AG10803 (cell line): ENCODE measurements at regions not wholly inside any gene's neighbourhood (a gene's known extent, or its start where the extent isn't known, plus 50 kb on each side); places are given as distances from the start of the nearest gene placed in this dataset.

Source experiments
- DNase-seq: peaks from one replicate; pipeline ENCODE4 v3.0.0; 2010; ENCODE audit warnings: low read depth
- H3K4me3 ChIP-seq: 2 replicates; pipeline ENCODE4 v1.5.1; 2011; ENCODE audit warnings: mild to moderate bottlenecking, low read length, control low read depth
- CTCF ChIP-seq: conservative IDR thresholded peaks from 2 replicates; pipeline ENCODE4 v1.5.1; 2011; ENCODE audit warnings: mild to moderate bottlenecking, low read length, control low read depth, inconsistent platforms

GRCh38 chr6:90432937-90433336, 136.3 kb upstream of the BACH2 start:
- no peak overlapping the region for H3K4me3 ChIP-seq
- no peak for DNase-seq
- no peak for TF ChIP-seq CTCF

GRCh38 chr6:90432041-90432775, 135.6 kb upstream of the BACH2 start:
- H3K4me3 ChIP-seq = no peak overlapping the region
- no peak for TF ChIP-seq CTCF
- no peak for DNase-seq

GRCh38 chr6:90431576-90431975, 134.9 kb upstream of the BACH2 start:
- no peak for DNase-seq
- TF ChIP-seq CTCF = no peak
- H3K4me3 ChIP-seq = no peak overlapping the region

GRCh38 chr6:90429713-90430112, 133.1 kb upstream of the BACH2 start:
- TF ChIP-seq CTCF = no peak
- no peak overlapping the region for H3K4me3 ChIP-seq
- no peak for DNase-seq

GRCh38 chr6:90428514-90428913, 131.9 kb upstream of the BACH2 start:
- TF ChIP-seq CTCF = no peak
- DNase-seq = no peak

GRCh38 chr6:90425161-90425641, 128.6 kb upstream of the BACH2 start:
- no peak for TF ChIP-seq CTCF
- H3K4me3 ChIP-seq = no peak overlapping the region
- DNase-seq = no peak

More at GRCh38 chr6:90428514-90428913, 131.9 kb upstream of the BACH2 start:
- no peak overlapping the region for H3K4me3 ChIP-seq

GRCh38 chr6:90424580-90424979, 127.9 kb upstream of the BACH2 start:
- H3K4me3 ChIP-seq = no peak overlapping the region
- no peak for TF ChIP-seq CTCF
- no peak for DNase-seq
